Astrocyte of the spinal cord (primary cell): ENCODE measurements at regions not wholly inside any gene's neighbourhood (a gene's known extent, or its start where the extent isn't known, plus 50 kb on each side); places are given as distances from the start of the nearest gene placed in this dataset.

Experiments used
- DNase-seq: peaks from one replicate; pipeline ENCODE4 v3.0.0; 2011; ENCODE audit warnings: low read depth, low spot score
- H3K4me3 ChIP-seq: 2 replicates; pipeline ENCODE4 v1.5.1; 2011; ENCODE audit warnings: low read depth, mild to moderate bottlenecking, low read length, moderate library complexity
- in situ Hi-C: cut with HindIII; loops from 2 replicates; pipeline ENCODE4 v1.10.0; 2017; ENCODE audit warnings: low sequenced_read_pairs
- TF ChIP-seq, protein P1 (sequence below): IDR thresholded peaks from 2 replicates; pipeline ENCODE4 v1.5.1; 2012; ENCODE audit warnings: low read depth, mild to moderate bottlenecking, low read length, inconsistent platforms

DNA sequence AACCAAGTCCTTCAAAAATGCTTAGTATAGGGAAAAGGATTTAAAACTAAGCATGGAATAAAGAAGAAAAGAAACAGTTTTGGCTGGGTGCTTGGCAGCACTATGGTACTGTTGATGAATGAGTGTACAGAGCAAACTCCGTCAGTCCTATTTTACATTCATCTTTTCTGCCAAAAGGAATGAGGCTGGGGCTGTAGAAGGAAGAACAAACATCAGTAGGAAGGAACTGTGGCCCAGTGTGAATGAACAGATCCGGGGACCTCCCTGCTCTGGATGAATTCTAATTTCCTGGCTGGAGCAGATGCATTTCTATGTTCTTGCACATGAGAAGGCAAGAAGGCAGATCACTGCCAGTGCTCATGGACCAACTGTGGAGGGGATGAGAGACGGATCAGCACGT, 474.0 kb upstream of the MEIS1 start:
- in situ Hi-C loops = no loop called here
- DNase-seq = no peak
- TF ChIP-seq, protein P1, sequence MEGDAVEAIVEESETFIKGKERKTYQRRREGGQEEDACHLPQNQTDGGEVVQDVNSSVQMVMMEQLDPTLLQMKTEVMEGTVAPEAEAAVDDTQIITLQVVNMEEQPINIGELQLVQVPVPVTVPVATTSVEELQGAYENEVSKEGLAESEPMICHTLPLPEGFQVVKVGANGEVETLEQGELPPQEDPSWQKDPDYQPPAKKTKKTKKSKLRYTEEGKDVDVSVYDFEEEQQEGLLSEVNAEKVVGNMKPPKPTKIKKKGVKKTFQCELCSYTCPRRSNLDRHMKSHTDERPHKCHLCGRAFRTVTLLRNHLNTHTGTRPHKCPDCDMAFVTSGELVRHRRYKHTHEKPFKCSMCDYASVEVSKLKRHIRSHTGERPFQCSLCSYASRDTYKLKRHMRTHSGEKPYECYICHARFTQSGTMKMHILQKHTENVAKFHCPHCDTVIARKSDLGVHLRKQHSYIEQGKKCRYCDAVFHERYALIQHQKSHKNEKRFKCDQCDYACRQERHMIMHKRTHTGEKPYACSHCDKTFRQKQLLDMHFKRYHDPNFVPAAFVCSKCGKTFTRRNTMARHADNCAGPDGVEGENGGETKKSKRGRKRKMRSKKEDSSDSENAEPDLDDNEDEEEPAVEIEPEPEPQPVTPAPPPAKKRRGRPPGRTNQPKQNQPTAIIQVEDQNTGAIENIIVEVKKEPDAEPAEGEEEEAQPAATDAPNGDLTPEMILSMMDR = no peak
- no peak overlapping the region for H3K4me3 ChIP-seq

DNA sequence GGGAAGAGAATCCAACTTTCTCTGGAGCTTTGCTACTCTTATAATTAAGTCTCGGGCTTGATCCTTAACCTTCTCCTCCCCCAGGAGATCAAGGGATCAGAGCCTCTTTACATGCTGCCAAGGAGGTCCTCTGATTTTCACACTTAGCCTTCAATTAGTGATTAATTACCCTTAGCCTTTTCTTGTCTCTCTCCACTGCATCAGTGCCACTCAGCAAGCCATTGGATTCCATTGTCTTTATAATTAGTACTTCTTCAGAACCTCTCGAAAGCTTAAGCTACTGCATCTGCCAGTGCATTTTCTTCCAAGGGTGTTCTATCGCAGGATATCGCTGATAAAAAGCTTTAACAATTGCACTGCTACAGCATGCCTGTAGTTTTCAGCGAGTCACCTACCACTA, 477.0 kb upstream of the MEIS1 start:
- in situ Hi-C loops = no loop called here
- TF ChIP-seq, protein P1 = no peak
- no peak overlapping the region for H3K4me3 ChIP-seq
- no peak for DNase-seq

DNA sequence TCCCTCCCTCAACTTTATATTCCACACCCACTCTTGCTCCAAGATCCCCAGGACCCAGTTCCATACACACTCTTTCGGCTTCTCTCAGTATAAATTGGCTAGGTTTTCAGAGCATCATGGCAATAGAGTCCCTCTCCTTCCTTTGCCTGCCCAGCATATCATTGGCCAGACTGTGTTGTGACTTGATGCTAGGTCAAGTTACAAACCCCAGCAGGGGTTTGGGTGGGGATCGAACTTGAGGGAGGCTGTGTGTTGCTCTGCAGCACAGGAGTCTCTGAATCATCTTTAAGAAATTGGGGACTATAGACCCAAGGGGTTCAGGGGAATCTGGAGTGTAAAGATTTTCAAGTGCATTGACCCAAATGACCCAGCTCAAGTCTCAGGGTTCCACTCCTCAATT, 477.5 kb upstream of the MEIS1 start:
- TF ChIP-seq, protein P1 = no peak
- in situ Hi-C loops = no loop called here
- no peak for DNase-seq
- H3K4me3 ChIP-seq = no peak overlapping the region

DNA sequence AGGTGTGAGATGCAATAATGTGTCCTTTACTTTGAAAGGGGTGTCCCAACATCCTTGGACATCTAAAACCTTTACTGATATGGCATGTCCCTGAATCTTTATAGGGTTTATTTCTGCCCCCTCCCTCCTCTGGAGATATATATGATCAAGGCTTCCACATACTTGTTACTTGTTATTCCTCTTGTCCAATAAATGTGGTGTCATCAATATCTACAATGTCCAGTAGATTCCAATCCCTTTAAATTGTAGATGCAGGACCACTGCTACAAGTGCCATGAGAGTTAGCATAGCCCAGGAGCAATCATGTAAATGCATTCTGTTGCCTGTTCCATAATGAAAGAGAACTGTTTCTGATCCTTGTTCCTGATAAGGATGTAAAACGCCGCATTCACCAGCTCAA, 479.7 kb upstream of the MEIS1 start:
- DNase-seq = no peak
- H3K4me3 ChIP-seq = no peak overlapping the region
- TF ChIP-seq, protein P1 = no peak
- in situ Hi-C loops = no loop called here

DNA sequence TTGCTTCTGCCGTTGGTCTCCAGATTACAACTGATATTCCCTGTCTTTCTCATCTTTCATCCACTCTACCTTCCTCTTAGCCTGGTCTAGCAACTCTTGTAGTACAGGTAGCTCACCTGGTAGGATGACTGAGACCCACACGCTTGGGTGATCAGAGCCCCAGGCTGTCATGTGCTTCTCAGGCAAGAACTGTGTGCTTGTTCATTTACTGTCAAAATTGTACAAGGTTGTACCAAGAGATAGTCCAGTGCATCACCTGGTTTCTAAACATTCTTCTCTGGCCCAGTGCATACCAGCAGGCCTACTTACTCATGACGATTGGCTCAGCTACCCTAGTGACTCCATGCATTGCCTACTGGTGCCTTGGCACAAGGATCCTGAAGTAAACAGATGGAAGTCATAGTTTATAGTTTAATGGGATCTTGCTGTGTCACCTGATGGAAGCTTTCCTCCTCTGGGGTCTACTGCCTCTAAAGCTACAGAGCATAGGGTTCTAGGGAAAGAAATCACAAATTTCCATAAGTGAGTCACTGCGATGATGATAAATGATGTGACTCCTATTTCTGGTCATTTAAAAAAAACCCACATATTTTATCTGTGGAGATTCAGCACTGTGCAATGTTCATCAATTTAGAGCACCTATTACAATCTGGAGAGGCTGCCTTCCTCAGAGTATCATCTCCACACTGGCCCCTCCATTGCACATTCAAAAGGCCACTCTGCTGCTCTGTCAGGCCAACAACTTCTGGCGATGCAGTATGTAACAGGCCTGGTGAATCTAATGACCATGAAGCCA, 481.8 kb upstream of the MEIS1 start:
- in situ Hi-C loops = no loop called here
- H3K4me3 ChIP-seq = no peak overlapping the region
- DNase-seq = no peak
- TF ChIP-seq, protein P1 = no peak

DNA sequence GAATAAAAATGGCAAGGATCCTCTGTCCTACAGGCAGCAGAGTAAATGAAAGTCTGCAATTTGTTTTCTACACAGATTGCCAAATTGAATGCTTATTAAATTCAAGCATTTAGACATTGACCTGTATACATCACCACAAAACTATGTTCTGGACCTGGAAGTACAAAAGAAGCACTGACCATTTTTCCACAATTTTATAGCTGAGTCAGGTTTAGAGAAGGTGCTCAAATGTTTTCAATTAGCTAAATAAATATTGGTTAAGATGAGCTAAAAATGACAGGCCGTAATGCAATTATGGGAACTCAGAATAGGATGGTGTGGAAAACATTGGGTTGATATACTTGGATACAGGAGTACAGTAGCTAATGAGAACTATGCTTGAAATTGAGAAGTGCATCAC, 490.7 kb upstream of the MEIS1 start:
- H3K4me3 ChIP-seq = no peak overlapping the region
- in situ Hi-C loops = no loop called here
- no peak for DNase-seq
- TF ChIP-seq, protein P1 = no peak
